Chondrocyte (in vitro differentiated cells): ENCODE measurements at regions not wholly inside any gene's neighbourhood (a gene's known extent, or its start where the extent isn't known, plus 50 kb on each side); places are given as distances from the start of the nearest gene placed in this dataset.

Experiments
- DNase-seq: peaks from one replicate; pipeline ENCODE4 v3.0.0; 2021; ENCODE audit warnings: mixed read lengths, low spot score
- H3K27ac Mint-ChIP-seq: one replicate; pipeline ENCODE4 v1.8.0; 2021; ENCODE audit warnings: mild to moderate bottlenecking, moderate library complexity, mixed read lengths; ENCODE audit not compliant: unreplicated experiment
- H3K27me3 Mint-ChIP-seq: 2 replicates; pipeline ENCODE4 v1.8.0; 2021; ENCODE audit warnings: low read depth, mixed read lengths
- H3K36me3 Mint-ChIP-seq: 2 replicates; pipeline ENCODE4 v1.8.0; 2021; ENCODE audit warnings: low read depth, mixed read lengths
- H3K4me1 Mint-ChIP-seq: 2 replicates; pipeline ENCODE4 v1.8.0; 2021; ENCODE audit warnings: low read depth, mild to moderate bottlenecking, mixed read lengths
- H3K4me3 Mint-ChIP-seq: one replicate; pipeline ENCODE4 v1.8.0; 2021; ENCODE audit warnings: mild to moderate bottlenecking, moderate library complexity, mixed read lengths; ENCODE audit not compliant: unreplicated experiment
- H3K9me3 Mint-ChIP-seq: 2 replicates; pipeline ENCODE4 v1.8.0; 2021; ENCODE audit warnings: low read depth, mixed read lengths
- TF ChIP-seq, protein P1 (sequence below): fragments of 200-600 bp; sonication (generic); IDR thresholded peaks from 2 replicates; pipeline ENCODE4 v1.5.0; 2021; ENCODE audit warnings: antibody characterized with exemption, mild to moderate bottlenecking, moderate library complexity

DNA sequence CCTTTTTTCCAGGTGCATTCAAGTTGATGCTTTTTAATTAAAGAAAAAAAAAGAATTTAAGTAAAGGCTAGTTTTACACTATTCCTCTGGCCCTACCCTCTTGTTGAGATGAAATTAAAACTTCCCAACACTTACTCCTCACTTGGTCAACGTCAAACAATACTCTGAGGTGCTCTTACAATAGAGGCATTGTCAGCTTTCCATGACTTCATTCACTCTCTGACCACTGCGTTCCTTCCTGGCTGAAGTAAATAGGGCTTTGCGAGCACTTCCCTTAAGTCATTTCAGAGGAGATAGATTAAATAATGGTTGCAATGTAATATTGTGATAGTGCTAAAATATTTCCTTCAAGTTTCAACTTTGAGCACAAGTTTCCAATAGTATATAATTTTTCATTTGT lies 229.8 kb upstream of the CEP162 start:
- TF ChIP-seq, protein P1, sequence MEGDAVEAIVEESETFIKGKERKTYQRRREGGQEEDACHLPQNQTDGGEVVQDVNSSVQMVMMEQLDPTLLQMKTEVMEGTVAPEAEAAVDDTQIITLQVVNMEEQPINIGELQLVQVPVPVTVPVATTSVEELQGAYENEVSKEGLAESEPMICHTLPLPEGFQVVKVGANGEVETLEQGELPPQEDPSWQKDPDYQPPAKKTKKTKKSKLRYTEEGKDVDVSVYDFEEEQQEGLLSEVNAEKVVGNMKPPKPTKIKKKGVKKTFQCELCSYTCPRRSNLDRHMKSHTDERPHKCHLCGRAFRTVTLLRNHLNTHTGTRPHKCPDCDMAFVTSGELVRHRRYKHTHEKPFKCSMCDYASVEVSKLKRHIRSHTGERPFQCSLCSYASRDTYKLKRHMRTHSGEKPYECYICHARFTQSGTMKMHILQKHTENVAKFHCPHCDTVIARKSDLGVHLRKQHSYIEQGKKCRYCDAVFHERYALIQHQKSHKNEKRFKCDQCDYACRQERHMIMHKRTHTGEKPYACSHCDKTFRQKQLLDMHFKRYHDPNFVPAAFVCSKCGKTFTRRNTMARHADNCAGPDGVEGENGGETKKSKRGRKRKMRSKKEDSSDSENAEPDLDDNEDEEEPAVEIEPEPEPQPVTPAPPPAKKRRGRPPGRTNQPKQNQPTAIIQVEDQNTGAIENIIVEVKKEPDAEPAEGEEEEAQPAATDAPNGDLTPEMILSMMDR = no peak
- H3K4me3 Mint-ChIP-seq = no peak overlapping the region
- no peaks in the 10 kb centered on the region for H3K27me3 Mint-ChIP-seq
- H3K4me1 Mint-ChIP-seq = peaks cover 20% of the 10 kb centered on the region
- H3K9me3 Mint-ChIP-seq = no peaks in the 10 kb centered on the region
- DNase-seq = no peak
- no peak overlapping the region for H3K27ac Mint-ChIP-seq
- H3K36me3 Mint-ChIP-seq = no peaks in the 10 kb centered on the region

- Mint-ChIP-seq H3K9me3 (no peaks in the 10 kb centered on the region), H3K36me3 (no peaks in the 10 kb centered on the region), H3K27ac (no peak overlapping the region), H3K4me3 (no peak overlapping the region), H3K27me3 (no peaks in the 10 kb centered on the region), H3K4me1 (peaks cover 15% of the 10 kb centered on the region)
- TF ChIP-seq, protein P1 = no peak
- no peak for DNase-seq
Measured at GRCh38 chr6:84456803-84457202, 229.4 kb upstream of the CEP162 start.

- TF ChIP-seq, protein P1 = no peak
- H3K36me3 Mint-ChIP-seq = no peaks in the 10 kb centered on the region
- no peak overlapping the region for H3K27ac Mint-ChIP-seq
- no peaks in the 10 kb centered on the region for H3K9me3 Mint-ChIP-seq
- H3K4me1 Mint-ChIP-seq = peaks cover 8% of the 10 kb centered on the region
- no peaks in the 10 kb centered on the region for H3K27me3 Mint-ChIP-seq
- no peak for DNase-seq
- no peak overlapping the region for H3K4me3 Mint-ChIP-seq
Measured at GRCh38 chr6:84455511-84456029, 228.1 kb upstream of the CEP162 start.

DNA sequence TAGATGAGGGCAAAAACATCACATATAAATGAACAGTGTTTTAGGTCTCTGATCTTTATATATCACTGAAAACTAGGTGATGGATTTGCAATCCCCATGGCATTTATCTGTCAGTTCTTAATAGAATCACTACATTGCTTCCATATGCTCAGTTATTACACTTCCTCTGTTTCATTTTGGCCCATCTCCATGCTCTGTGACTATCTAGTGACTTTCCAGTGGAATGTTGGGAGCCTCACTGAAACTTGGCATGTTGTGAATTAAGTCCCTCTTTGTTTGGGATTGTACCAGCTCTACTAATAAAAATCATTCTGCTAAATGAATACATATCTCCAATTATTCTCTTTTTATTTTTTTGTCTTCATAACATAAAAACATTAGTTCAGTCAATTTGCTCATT lies 226.1 kb upstream of the CEP162 start:
- TF ChIP-seq, protein P1 = no peak
- DNase-seq = no peak
- H3K9me3 Mint-ChIP-seq = no peaks in the 10 kb centered on the region
- no peaks in the 10 kb centered on the region for H3K27me3 Mint-ChIP-seq
- H3K4me3 Mint-ChIP-seq = no peak overlapping the region
- H3K36me3 Mint-ChIP-seq = no peaks in the 10 kb centered on the region
- H3K4me1 Mint-ChIP-seq = peaks cover 11% of the 10 kb centered on the region
- H3K27ac Mint-ChIP-seq = no peak overlapping the region

DNA sequence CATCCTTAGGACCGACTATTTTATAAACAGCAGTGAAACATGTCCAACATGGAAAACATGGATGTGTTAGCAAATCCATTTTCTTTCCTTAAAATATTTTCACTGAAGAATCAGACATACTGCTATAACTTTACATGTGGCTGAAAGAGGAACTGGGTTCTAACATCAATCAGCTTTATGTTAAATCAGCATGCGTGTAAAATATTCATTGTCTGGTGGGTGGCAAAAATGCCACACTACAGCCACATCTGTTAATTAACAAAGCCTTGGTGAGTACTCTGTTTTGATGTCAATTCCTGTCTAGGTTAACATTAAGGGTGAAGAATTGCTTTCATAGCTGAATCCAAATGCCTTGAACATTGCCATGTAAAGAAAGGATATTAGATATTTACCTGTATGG lies 222.6 kb upstream of the CEP162 start:
- no peaks in the 10 kb centered on the region for H3K27me3 Mint-ChIP-seq
- H3K4me1 Mint-ChIP-seq = peaks cover 21% of the 10 kb centered on the region
- H3K36me3 Mint-ChIP-seq = no peaks in the 10 kb centered on the region
- no peak for DNase-seq
- H3K4me3 Mint-ChIP-seq = no peak overlapping the region
- H3K9me3 Mint-ChIP-seq = no peaks in the 10 kb centered on the region
- TF ChIP-seq, protein P1 = no peak
- H3K27ac Mint-ChIP-seq = no peak overlapping the region
